ENCODE measurements at regions not wholly inside any gene's neighbourhood (a gene's known extent, or its start where the extent isn't known, plus 50 kb on each side); places are given as distances from the start of the nearest gene placed in this dataset.

DNA sequence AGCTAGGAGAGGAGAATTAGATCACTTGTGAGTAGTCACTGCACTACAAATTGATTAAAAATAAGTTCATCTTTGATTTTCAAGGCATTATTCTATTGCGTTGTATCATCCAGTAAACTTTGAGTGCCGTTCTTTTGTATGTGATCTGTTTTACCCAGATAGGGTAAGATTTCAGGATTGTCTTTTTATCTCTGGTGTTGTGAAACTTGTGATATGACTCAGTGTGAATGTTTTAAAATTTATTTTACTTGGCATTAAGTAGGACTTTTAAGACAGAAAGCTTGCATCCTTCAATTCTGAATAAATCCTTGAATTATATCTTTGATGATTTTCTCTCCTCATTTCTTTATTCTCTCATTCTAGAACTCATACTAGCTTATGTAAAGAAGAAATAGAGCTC is 93.3 kb upstream of the ADAMTS5 start:
- Histone ChIP-seq H3K4me3 (no peak overlapping the region), H3K27me3 (no peaks in the 10 kb centered on the region), H3K9me3 (no peaks in the 10 kb centered on the region), H3K4me1 (ENCODE audit: insufficient read depth) (peaks cover 2% of the 10 kb centered on the region), H3K27ac (no peak overlapping the region), H3K36me3 (no peaks in the 10 kb centered on the region)
- intact Hi-C loops (cut with DNase I): no loop called here
- WGBS, 3 donors: 80 to 93% (median 87%) methylated on average over 2 of the region's 2 CpGs
- DNase-seq: no peak
- TF ChIP-seq POLR2A (IDR thresholded peaks at IDR 0.05) (no peak), CTCF (IDR thresholded peaks at IDR 0.05) (no peak), EP300 (IDR thresholded peaks at IDR 0.05) (no peak)

DNA sequence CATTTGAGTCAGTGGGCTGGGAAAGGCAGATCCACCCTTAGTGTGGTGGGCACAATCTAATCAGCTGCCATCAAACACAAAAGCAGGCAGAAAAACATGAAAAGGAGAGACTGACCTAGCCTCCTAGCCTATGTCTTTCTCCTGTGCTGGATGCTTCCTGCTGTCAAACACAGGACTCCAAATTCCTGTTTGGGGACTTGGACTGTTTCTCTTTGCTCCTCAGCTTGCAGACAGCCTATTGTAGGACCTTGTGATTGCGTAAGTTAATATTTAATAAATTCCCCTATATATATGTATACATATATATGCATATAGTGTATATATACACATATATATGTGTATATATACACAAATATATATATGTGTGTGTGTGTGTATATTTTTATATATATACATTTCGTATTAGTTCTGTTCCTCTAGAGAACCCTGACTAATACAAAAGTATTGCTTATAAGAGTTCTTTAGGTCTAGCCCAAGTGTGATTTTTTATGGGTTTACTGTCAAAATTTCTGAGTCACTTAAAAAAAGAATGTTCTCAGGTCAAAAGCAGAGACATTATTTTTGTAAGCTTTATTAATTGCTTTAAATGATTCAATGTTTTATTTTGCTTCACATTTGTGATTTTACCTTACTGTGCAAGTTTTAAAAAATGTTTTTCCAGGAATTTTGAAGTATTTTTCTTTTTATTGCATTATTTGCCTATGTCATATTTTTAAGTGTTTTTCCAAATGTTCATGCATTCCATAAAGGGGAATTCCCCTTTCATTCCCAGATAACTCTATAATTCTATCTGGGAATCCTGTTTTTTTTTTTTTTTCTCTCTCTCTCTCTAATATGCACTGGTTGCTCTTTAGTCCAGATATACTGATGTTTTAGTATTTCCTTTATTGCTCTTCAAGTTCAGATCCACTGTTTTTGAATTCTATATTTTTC is 92.1 kb upstream of the ADAMTS5 start:
- Histone ChIP-seq H3K27me3 (no peaks in the 10 kb centered on the region), H3K36me3 (no peaks in the 10 kb centered on the region), H3K4me3 (no peak overlapping the region), H3K9me3 (no peaks in the 10 kb centered on the region), H3K27ac (no peak overlapping the region), H3K4me1 (ENCODE audit: insufficient read depth) (peaks cover 2% of the 10 kb centered on the region)
- DNase-seq: no peak
- intact Hi-C loops (cut with DNase I): no loop called here
- 85 to 87% (median 85%) methylated on average over 2 of the region's 2 CpGs for WGBS, 3 donors
- TF ChIP-seq EP300 (IDR thresholded peaks at IDR 0.05) (no peak), CTCF (IDR thresholded peaks at IDR 0.05) (no peak), POLR2A (IDR thresholded peaks at IDR 0.05) (no peak)

DNA sequence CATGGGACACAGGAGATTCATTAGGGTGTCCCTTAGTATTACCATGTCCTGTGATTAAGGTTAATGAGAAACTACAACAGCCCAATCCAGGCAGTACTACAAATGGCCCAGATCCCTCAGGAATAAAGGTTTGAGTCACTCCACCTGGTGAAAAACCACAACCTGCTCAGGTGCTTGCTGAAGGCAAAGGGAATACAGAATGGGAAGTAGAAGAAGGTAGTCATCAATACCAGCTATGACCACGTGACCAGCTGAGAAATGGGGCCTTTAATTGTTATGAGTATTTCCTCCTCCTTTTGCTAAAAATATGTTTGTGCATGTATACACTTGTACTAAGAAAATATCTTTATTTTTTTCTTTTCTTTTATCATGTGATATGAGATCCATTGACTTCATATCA is 91.1 kb upstream of the ADAMTS5 start:
- H3K4me3 ChIP-seq: no peak overlapping the region
- no peak overlapping the region for H3K27ac ChIP-seq
- H3K4me1 ChIP-seq (ENCODE audit: insufficient read depth): peaks cover 2% of the 10 kb centered on the region
- H3K27me3 ChIP-seq: no peaks in the 10 kb centered on the region
- 93 to 100% (median 100%) methylated on average over 1 of the region's 1 CpG for WGBS, 3 donors
- intact Hi-C loops (cut with DNase I): no loop called here
- H3K9me3 ChIP-seq: no peaks in the 10 kb centered on the region
- TF ChIP-seq POLR2A (IDR thresholded peaks at IDR 0.05) (no peak), EP300 (IDR thresholded peaks at IDR 0.05) (no peak), CTCF (IDR thresholded peaks at IDR 0.05) (no peak)
- DNase-seq: no peak
- no peaks in the 10 kb centered on the region for H3K36me3 ChIP-seq

- no peaks in the 10 kb centered on the region for H3K27me3 ChIP-seq
- H3K4me1 ChIP-seq (ENCODE audit: insufficient read depth): peaks cover 5% of the 10 kb centered on the region
- no peak overlapping the region for H3K4me3 ChIP-seq
- TF ChIP-seq POLR2A (IDR thresholded peaks at IDR 0.05) (no peak), CTCF (IDR thresholded peaks at IDR 0.05) (no peak), EP300 (IDR thresholded peaks at IDR 0.05) (no peak)
- H3K36me3 ChIP-seq: no peaks in the 10 kb centered on the region
- DNase-seq: no peak
- no peaks in the 10 kb centered on the region for H3K9me3 ChIP-seq
- H3K27ac ChIP-seq: no peak overlapping the region
- intact Hi-C loops (cut with DNase I): no loop called here
Observed at GRCh38 chr21:27047658-27048314, 80.9 kb upstream of the ADAMTS5 start.
